WTC11 (cell line): ENCODE measurements at regions not wholly inside any gene's neighbourhood (a gene's known extent, or its start where the extent isn't known, plus 50 kb on each side); places are given as distances from the start of the nearest gene placed in this dataset.

ENCODE experiments used
- ATAC-seq: fragments of 200-7000 bp; cut with Tn5 transposase; 2 replicates; pipeline ENCODE4 v1.10.0; 2021; ENCODE audit warnings: mild to moderate bottlenecking, moderate library complexity
- CTCF ChIA-PET: fragments of 300-600 bp; sonication (Branson Sonifier 250); formaldehyde crosslinking; loops from one replicate; lab custom pipeline; 2021; ENCODE audit warnings: antibody characterized with exemption; lab: Charles Lee
- POLR2A ChIA-PET: fragments of 350-600 bp; sonication (Branson Sonifier 250); formaldehyde crosslinking; loops from one replicate; lab custom pipeline; 2021; ENCODE audit warnings: antibody characterized with exemption; lab: Charles Lee
- DNase-seq: peaks from one replicate; pipeline ENCODE4 v3.0.0; 2021; ENCODE audit warnings: low spot score
- H3K27ac Mint-ChIP-seq: 2 replicates; pipeline ENCODE4 v1.8.0; 2021; ENCODE audit warnings: mixed read lengths
- H3K27me3 Mint-ChIP-seq: 2 replicates; pipeline ENCODE4 v1.8.0; 2021; ENCODE audit warnings: low read depth, mild to moderate bottlenecking, moderate library complexity, mixed read lengths
- H3K36me3 Mint-ChIP-seq: 2 replicates; pipeline ENCODE4 v1.8.0; 2021; ENCODE audit warnings: mixed read lengths
- H3K4me1 Mint-ChIP-seq: 2 replicates; pipeline ENCODE4 v1.8.0; 2022; ENCODE audit warnings: mixed read lengths
- H3K4me3 Mint-ChIP-seq: 2 replicates; pipeline ENCODE4 v1.8.0; 2021; ENCODE audit warnings: mild to moderate bottlenecking, moderate library complexity, mixed read lengths
- H3K9me3 Mint-ChIP-seq: 2 replicates; pipeline ENCODE4 v1.8.0; 2021; ENCODE audit warnings: mixed read lengths
- HMGA2 ChIP-seq: fragments of 250-450 bp; sonication (Bioruptor Pico); IDR thresholded peaks from 2 replicates; pipeline ENCODE4 v1.4.0; 2021; ENCODE audit warnings: mild to moderate bottlenecking, moderate library complexity
- HMGXB4 ChIP-seq: sonication (generic); formaldehyde crosslinking; IDR thresholded peaks from 2 replicates; pipeline ENCODE4 v1.8.1; 2023; ENCODE audit warnings: mild to moderate bottlenecking, moderate library complexity, missing genetic modification reagents
- IRF2 ChIP-seq: sonication (generic); formaldehyde crosslinking; IDR thresholded peaks from 2 replicates; pipeline ENCODE4 v1.8.0; 2022; ENCODE audit warnings: low read depth, missing genetic modification reagents, borderline replicate concordance
- OVOL2 ChIP-seq: fragments of 250-450 bp; sonication (Bioruptor Pico); IDR thresholded peaks from 2 replicates; pipeline ENCODE4 v1.9.0; 2021; ENCODE audit warnings: mild to moderate bottlenecking, borderline replicate concordance
- PRDM15 ChIP-seq: sonication (generic); formaldehyde crosslinking; IDR thresholded peaks from 2 replicates; pipeline ENCODE4 v1.8.0; 2022; ENCODE audit warnings: missing genetic modification reagents
- PRRX2 ChIP-seq: fragments of 250-450 bp; sonication (Bioruptor Pico); IDR thresholded peaks from 2 replicates; pipeline ENCODE4 v1.8.0; 2021; ENCODE audit warnings: mild to moderate bottlenecking
- SMAD4 ChIP-seq: sonication (generic); formaldehyde crosslinking; IDR thresholded peaks from 2 replicates; pipeline ENCODE4 v1.8.0; 2022; ENCODE audit warnings: mild to moderate bottlenecking, missing genetic modification reagents
- SP1 ChIP-seq: sonication (generic); formaldehyde crosslinking; conservative IDR thresholded peaks from 2 replicates; pipeline ENCODE4 v1.8.1; 2022; ENCODE audit warnings: missing genetic modification reagents
- ZNF121 ChIP-seq: sonication (generic); formaldehyde crosslinking; IDR thresholded peaks from 2 replicates; pipeline ENCODE4 v1.8.0; 2023; ENCODE audit warnings: missing genetic modification reagents
- ZNF219 ChIP-seq: sonication (generic); formaldehyde crosslinking; IDR thresholded peaks from 2 replicates; pipeline ENCODE4 v1.8.0; 2023; ENCODE audit warnings: missing genetic modification reagents, mild to moderate bottlenecking, borderline replicate concordance
- ZNF232 ChIP-seq: sonication (generic); formaldehyde crosslinking; IDR thresholded peaks from 2 replicates; pipeline ENCODE4 v1.8.0; 2022; ENCODE audit warnings: mild to moderate bottlenecking, missing genetic modification reagents
- ZNF263 ChIP-seq: sonication (generic); formaldehyde crosslinking; IDR thresholded peaks from 2 replicates; pipeline ENCODE4 v1.8.1; 2022; ENCODE audit warnings: low read depth, mild to moderate bottlenecking, moderate library complexity, missing genetic modification reagents
- ZNF317 ChIP-seq: sonication (generic); formaldehyde crosslinking; IDR thresholded peaks from 2 replicates; pipeline ENCODE4 v1.8.1; 2023; ENCODE audit warnings: low read depth, mild to moderate bottlenecking, moderate library complexity, missing genetic modification reagents, borderline replicate concordance
- TF ChIP-seq, protein P1 (sequence below): sonication (generic); formaldehyde crosslinking; IDR thresholded peaks from 2 replicates; pipeline ENCODE4 v1.8.0; 2022; ENCODE audit warnings: mild to moderate bottlenecking, missing genetic modification reagents
- TF ChIP-seq, protein P2 (sequence below): sonication (generic); formaldehyde crosslinking; IDR thresholded peaks from 2 replicates; pipeline ENCODE4 v1.8.1; 2022; ENCODE audit warnings: low read depth, mild to moderate bottlenecking, moderate library complexity, missing genetic modification reagents, borderline replicate concordance
- TF ChIP-seq, protein P3 (sequence below): sonication (generic); formaldehyde crosslinking; IDR thresholded peaks from 2 replicates; pipeline ENCODE4 v1.8.1; 2023; ENCODE audit warnings: mild to moderate bottlenecking, missing genetic modification reagents, moderate library complexity
- TF ChIP-seq, protein P4 (sequence below): sonication (generic); formaldehyde crosslinking; IDR thresholded peaks from 2 replicates; pipeline ENCODE4 v1.8.0; 2023; ENCODE audit warnings: missing genetic modification reagents, mild to moderate bottlenecking, borderline replicate concordance

DNA sequence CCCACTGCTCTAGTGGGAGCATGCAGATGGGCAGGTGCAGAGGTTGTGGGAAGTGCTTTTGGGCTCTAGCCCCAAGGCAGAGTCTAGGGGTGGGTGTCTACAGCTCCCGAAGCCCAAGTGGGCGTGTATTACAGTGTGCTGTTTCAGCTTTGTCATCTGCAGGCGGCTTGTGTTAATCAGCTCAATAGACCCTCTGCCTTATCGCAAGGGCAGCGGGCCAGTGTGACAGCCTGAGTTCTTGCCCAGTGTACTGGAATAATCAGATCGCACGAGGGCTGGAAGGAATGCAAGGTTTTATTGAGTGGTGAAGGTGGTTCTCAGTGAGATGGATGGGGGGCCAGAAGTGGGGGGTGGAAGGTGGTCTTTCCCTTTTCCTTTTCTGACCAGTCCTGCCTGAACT is 529.4 kb upstream of the AMOT start (continued):
- no peak for TF ChIP-seq ZNF121 (CRISPR knock-in tag)
- TF ChIP-seq SP1 (CRISPR knock-in tag) = no peak
- TF ChIP-seq SMAD4 (CRISPR knock-in tag) = no peak
- TF ChIP-seq, protein P1, sequence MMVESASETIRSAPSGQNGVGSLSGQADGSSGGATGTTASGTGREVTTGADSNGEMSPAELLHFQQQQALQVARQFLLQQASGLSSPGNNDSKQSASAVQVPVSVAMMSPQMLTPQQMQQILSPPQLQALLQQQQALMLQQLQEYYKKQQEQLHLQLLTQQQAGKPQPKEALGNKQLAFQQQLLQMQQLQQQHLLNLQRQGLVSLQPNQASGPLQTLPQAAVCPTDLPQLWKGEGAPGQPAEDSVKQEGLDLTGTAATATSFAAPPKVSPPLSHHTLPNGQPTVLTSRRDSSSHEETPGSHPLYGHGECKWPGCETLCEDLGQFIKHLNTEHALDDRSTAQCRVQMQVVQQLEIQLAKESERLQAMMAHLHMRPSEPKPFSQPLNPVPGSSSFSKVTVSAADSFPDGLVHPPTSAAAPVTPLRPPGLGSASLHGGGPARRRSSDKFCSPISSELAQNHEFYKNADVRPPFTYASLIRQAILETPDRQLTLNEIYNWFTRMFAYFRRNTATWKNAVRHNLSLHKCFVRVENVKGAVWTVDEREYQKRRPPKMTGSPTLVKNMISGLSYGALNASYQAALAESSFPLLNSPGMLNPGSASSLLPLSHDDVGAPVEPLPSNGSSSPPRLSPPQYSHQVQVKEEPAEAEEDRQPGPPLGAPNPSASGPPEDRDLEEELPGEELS (CRISPR knock-in tag) = no peak
- TF ChIP-seq ZNF317 (CRISPR knock-in tag) = no peak
- no peak for TF ChIP-seq HMGA2 (CRISPR knock-in tag)
- TF ChIP-seq ZNF219 (CRISPR knock-in tag) = no peak
- no peak for TF ChIP-seq PRDM15

- no peak for DNase-seq
- Mint-ChIP-seq H3K27me3 (no peaks in the 10 kb centered on the region), H3K36me3 (peaks cover 12% of the 10 kb centered on the region), H3K9me3 (peaks cover 8% of the 10 kb centered on the region), H3K27ac (no peak overlapping the region), H3K4me1 (peaks cover 16% of the 10 kb centered on the region), H3K4me3 (no peak overlapping the region)
- CTCF ChIA-PET = no interaction called here
- ATAC-seq = no peak
- TF ChIP-seq ZNF263 (CRISPR knock-in tag) = no peak
- no peak for TF ChIP-seq ZNF232 (CRISPR knock-in tag)
- TF ChIP-seq, protein P2, sequence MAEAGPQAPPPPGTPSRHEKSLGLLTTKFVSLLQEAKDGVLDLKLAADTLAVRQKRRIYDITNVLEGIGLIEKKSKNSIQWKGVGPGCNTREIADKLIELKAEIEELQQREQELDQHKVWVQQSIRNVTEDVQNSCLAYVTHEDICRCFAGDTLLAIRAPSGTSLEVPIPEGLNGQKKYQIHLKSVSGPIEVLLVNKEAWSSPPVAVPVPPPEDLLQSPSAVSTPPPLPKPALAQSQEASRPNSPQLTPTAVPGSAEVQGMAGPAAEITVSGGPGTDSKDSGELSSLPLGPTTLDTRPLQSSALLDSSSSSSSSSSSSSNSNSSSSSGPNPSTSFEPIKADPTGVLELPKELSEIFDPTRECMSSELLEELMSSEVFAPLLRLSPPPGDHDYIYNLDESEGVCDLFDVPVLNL (CRISPR knock-in tag) = no peak
- POLR2A ChIA-PET = no interaction called here
Measured at GRCh38 chrX:113369056-113369455, 528.4 kb upstream of the AMOT start.

DNA sequence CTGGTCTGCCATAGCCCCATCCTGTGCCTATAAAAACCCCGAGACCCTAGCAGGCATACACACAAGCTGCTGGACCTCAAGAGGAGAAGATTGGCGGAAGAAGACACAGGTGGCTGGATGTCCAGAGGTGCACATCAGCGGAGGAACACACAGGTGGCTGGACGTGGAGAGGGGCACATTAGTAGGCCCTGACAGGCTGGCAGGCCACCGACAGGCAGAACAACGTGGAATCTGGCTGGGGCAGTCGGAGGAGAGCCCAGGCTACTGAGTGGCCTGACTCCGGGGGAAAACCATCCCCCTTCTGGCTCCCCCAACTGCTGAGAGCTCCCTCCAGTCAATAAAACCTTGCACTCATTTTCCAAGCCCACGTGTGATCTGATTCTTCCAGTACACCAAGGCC is 512.5 kb upstream of the AMOT start:
- ChIA-PET CTCF (interaction anchor here (0.5 kb wide), 1 partner anchor 1497 kb away, joined by 3 read pairs; no protein-coding TSS in a partner anchor), POLR2A (no interaction called here)
- no peaks in the 10 kb centered on the region for H3K9me3 Mint-ChIP-seq
- no peak for ATAC-seq
- no peaks in the 10 kb centered on the region for H3K36me3 Mint-ChIP-seq
- no peaks in the 10 kb centered on the region for H3K27me3 Mint-ChIP-seq
- TF ChIP-seq ZNF121 (CRISPR knock-in tag) = no peak
- no peak for TF ChIP-seq ZNF263 (CRISPR knock-in tag)
- no peak for TF ChIP-seq OVOL2 (CRISPR knock-in tag)
- H3K27ac Mint-ChIP-seq = no peak overlapping the region
- H3K4me3 Mint-ChIP-seq = no peak overlapping the region
- no peaks in the 10 kb centered on the region for H3K4me1 Mint-ChIP-seq
- DNase-seq = no peak

DNA sequence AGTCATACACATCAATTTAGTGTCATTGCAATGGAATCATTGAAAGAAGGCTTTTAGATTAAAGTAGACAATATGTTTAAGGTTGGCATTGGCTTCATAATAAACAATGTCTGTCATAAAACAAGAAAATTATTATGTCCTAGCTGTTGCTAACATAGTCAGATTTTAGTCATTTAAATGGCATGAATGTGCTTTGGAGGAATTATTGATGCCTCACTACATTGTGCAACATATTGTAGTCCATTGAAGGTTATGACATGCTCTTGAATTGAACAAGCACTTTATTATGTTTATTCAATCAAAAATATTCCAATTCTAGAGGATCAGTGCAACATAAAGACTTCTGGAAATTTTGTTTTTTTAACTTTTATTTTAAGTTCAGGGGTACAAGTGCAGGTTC is 489.8 kb upstream of the AMOT start:
- peaks cover 13% of the 10 kb centered on the region for H3K4me1 Mint-ChIP-seq
- DNase-seq (no peak), ATAC-seq (no peak)
- H3K9me3 Mint-ChIP-seq = 0 out of 2 replicates have a peak, but pooled peaks cover 3% of the 10 kb centered on the region
- POLR2A ChIA-PET = no interaction called here
- H3K27ac Mint-ChIP-seq = no peak overlapping the region
- H3K36me3 Mint-ChIP-seq = no peaks in the 10 kb centered on the region
- no peaks in the 10 kb centered on the region for H3K27me3 Mint-ChIP-seq
- H3K4me3 Mint-ChIP-seq = no peak overlapping the region
- CTCF ChIA-PET = no interaction called here
- TF ChIP-seq, protein P3, sequence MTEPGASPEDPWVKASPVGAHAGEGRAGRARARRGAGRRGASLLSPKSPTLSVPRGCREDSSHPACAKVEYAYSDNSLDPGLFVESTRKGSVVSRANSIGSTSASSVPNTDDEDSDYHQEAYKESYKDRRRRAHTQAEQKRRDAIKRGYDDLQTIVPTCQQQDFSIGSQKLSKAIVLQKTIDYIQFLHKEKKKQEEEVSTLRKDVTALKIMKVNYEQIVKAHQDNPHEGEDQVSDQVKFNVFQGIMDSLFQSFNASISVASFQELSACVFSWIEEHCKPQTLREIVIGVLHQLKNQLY = no peak
- TF ChIP-seq HMGXB4 (CRISPR knock-in tag) (no peak), PRRX2 (CRISPR knock-in tag) (no peak), IRF2 (no peak)
- TF ChIP-seq, protein P4, sequence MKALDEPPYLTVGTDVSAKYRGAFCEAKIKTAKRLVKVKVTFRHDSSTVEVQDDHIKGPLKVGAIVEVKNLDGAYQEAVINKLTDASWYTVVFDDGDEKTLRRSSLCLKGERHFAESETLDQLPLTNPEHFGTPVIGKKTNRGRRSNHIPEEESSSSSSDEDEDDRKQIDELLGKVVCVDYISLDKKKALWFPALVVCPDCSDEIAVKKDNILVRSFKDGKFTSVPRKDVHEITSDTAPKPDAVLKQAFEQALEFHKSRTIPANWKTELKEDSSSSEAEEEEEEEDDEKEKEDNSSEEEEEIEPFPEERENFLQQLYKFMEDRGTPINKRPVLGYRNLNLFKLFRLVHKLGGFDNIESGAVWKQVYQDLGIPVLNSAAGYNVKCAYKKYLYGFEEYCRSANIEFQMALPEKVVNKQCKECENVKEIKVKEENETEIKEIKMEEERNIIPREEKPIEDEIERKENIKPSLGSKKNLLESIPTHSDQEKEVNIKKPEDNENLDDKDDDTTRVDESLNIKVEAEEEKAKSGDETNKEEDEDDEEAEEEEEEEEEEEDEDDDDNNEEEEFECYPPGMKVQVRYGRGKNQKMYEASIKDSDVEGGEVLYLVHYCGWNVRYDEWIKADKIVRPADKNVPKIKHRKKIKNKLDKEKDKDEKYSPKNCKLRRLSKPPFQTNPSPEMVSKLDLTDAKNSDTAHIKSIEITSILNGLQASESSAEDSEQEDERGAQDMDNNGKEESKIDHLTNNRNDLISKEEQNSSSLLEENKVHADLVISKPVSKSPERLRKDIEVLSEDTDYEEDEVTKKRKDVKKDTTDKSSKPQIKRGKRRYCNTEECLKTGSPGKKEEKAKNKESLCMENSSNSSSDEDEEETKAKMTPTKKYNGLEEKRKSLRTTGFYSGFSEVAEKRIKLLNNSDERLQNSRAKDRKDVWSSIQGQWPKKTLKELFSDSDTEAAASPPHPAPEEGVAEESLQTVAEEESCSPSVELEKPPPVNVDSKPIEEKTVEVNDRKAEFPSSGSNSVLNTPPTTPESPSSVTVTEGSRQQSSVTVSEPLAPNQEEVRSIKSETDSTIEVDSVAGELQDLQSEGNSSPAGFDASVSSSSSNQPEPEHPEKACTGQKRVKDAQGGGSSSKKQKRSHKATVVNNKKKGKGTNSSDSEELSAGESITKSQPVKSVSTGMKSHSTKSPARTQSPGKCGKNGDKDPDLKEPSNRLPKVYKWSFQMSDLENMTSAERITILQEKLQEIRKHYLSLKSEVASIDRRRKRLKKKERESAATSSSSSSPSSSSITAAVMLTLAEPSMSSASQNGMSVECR = no peak
